Neural progenitor cell (in vitro differentiated cells): ENCODE measurements at regions not wholly inside any gene's neighbourhood (a gene's known extent, or its start where the extent isn't known, plus 50 kb on each side); places are given as distances from the start of the nearest gene placed in this dataset.
"Not testable (repeated sequence)": the region's sequence is repeated elsewhere in the genome, so short reads cannot be mapped to it uniquely, and the experiment has no call there.

ENCODE experiments used
- DNase-seq: peaks from one replicate; pipeline ENCODE4 v3.0.0-alpha.2; 2016; ENCODE audit warnings: low spot score
- H2AFZ ChIP-seq: fragments of 200-600 bp; sonication (generic); replicated peaks from 2 replicates; pipeline ENCODE4 v1.6.1; 2016; ENCODE audit warnings: antibody characterized with exemption
- H3F3A ChIP-seq: fragments of 200-600 bp; sonication (generic); 2 replicates; pipeline ENCODE4 v1.6.1; 2016; ENCODE audit warnings: antibody characterized with exemption, low read depth
- H3K27ac ChIP-seq: fragments of 200-600 bp; sonication (generic); 2 replicates; pipeline ENCODE4 v1.5.1; 2016; ENCODE audit warnings: mild to moderate bottlenecking
- H3K27me3 ChIP-seq: fragments of 200-600 bp; sonication (generic); 2 replicates; pipeline ENCODE4 v1.6.1; 2016; ENCODE audit warnings: mild to moderate bottlenecking, moderate library complexity
- H3K36me3 ChIP-seq: fragments of 200-600 bp; sonication (generic); 2 replicates; pipeline ENCODE4 v1.5.1; 2016
- H3K4me1 ChIP-seq: fragments of 200-600 bp; sonication (generic); 2 replicates; pipeline ENCODE4 v1.6.1; 2016; ENCODE audit warnings: mixed run types
- H3K4me2 ChIP-seq: fragments of 200-600 bp; sonication (generic); 2 replicates; pipeline ENCODE4 v1.6.1; 2016
- H3K4me3 ChIP-seq: fragments of 200-600 bp; sonication (generic); 2 replicates; pipeline ENCODE4 v1.5.1; 2016
- H3K79me2 ChIP-seq: fragments of 200-600 bp; sonication (generic); 2 replicates; pipeline ENCODE4 v1.6.1; 2016; ENCODE audit warnings: low read depth
- H3K9ac ChIP-seq: fragments of 200-600 bp; sonication (generic); 2 replicates; pipeline ENCODE4 v1.6.1; 2016
- H3K9me3 ChIP-seq: fragments of 200-600 bp; sonication (generic); 2 replicates; pipeline ENCODE4 v1.5.1; 2016; ENCODE audit warnings: low read depth
- H4K20me1 ChIP-seq: fragments of 200-600 bp; sonication (generic); 2 replicates; pipeline ENCODE4 v1.6.1; 2016; ENCODE audit warnings: low read depth
- H3K27ac Mint-ChIP-seq: 3 replicates; pipeline ENCODE4 v1.8.0; 2021; ENCODE audit warnings: mixed read lengths
- H3K27me3 Mint-ChIP-seq: 2 replicates; pipeline ENCODE4 v1.8.0; 2022; ENCODE audit warnings: low read depth, mild to moderate bottlenecking, inconsistent platforms, moderate library complexity, mixed read lengths; ENCODE audit not compliant: insufficient read depth
- H3K36me3 Mint-ChIP-seq: 3 replicates; pipeline ENCODE4 v1.8.0; 2021; ENCODE audit warnings: mixed read lengths
- H3K4me1 Mint-ChIP-seq: 3 replicates; pipeline ENCODE4 v1.8.0; 2021; ENCODE audit warnings: mixed read lengths
- H3K4me3 Mint-ChIP-seq: 3 replicates; pipeline ENCODE4 v1.8.0; 2021; ENCODE audit warnings: mild to moderate bottlenecking, moderate library complexity, mixed read lengths
- H3K9me3 Mint-ChIP-seq: 3 replicates; pipeline ENCODE4 v1.8.0; 2020; ENCODE audit warnings: mixed read lengths
- EZH2 ChIP-seq: fragments of 200-600 bp; sonication (generic); IDR thresholded peaks from 2 replicates; pipeline ENCODE4 v1.6.1; 2017; ENCODE audit warnings: antibody characterized with exemption, mild to moderate bottlenecking, moderate library complexity
- EZH2phosphoT487 ChIP-seq: fragments of 200-600 bp; sonication (generic); IDR thresholded peaks from 2 replicates; pipeline ENCODE4 v1.6.1; 2017; ENCODE audit warnings: antibody characterized with exemption
- TF ChIP-seq, protein P1 (sequence below): fragments of 200-600 bp; sonication (generic); IDR thresholded peaks from 2 replicates; pipeline ENCODE4 v1.5.1; 2017; ENCODE audit warnings: antibody characterized with exemption, mild to moderate bottlenecking

DNA sequence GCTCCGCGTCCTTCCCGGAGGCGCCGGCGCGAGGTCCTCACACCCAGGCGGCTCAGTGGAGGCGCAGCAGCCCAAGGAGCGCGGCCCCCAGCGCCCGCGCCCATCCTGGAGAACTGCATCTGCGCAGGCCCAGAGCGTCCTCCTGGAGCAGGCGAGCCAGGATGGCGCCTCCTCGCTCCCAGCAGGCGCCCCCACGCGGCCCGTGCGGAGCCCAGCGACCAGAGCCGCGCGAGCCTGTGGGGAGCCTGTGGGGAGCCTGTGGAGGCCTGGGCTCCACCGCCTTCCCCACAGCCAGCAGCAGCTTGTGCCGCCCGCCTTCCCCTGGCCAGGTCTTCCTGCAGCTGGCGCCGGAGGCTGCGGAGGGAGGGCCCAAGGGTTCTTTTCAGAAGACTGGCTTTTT is 953.9 kb downstream of the TMEM121 start:
- not testable (repeated sequence) for H2AFZ ChIP-seq, H3K27ac ChIP-seq, DNase-seq, H3K79me2 ChIP-seq, H3K27ac Mint-ChIP-seq, H4K20me1 ChIP-seq, H3K9me3 ChIP-seq, H3K36me3 Mint-ChIP-seq, H3K4me3 Mint-ChIP-seq, H3K27me3 ChIP-seq, H3K4me2 ChIP-seq, H3K4me1 Mint-ChIP-seq, H3K36me3 ChIP-seq, H3K27me3 Mint-ChIP-seq, H3K4me3 ChIP-seq, H3F3A ChIP-seq, H3K4me1 ChIP-seq, H3K9ac ChIP-seq, H3K9me3 Mint-ChIP-seq

GRCh38 chr14:106482213-106482612 is 955.8 kb downstream of the TMEM121 start:
- H3K9ac ChIP-seq, H3K36me3 Mint-ChIP-seq, H3K4me3 ChIP-seq, H3K9me3 ChIP-seq, H3K27ac Mint-ChIP-seq, DNase-seq, H3F3A ChIP-seq, H3K4me3 Mint-ChIP-seq, H3K4me2 ChIP-seq, H3K4me1 Mint-ChIP-seq, H3K27me3 Mint-ChIP-seq, H2AFZ ChIP-seq, H3K4me1 ChIP-seq, H3K36me3 ChIP-seq, H3K27ac ChIP-seq, H4K20me1 ChIP-seq, H3K27me3 ChIP-seq, H3K79me2 ChIP-seq, H3K9me3 Mint-ChIP-seq: not testable (repeated sequence)

DNA sequence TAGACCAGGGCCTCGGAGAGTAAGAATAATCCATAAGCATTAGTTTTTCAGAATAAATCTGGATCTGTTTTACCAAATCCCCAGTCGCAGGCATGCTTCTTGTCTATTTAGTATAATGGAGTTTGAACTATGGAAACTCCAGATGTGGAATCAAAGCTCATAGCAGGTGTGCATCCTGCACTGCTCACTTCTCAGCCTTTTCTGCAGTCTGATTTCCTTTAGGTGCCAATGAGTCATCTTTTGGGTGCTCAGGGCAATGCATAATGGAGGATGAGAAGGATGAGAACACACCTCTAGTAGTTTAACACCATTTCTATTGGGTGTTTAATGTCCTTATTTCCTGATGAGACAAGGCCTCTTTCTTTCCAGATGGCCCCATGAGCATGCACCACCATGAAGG is 961.2 kb downstream of the TMEM121 start:
- Mint-ChIP-seq H3K4me1 (no peaks in the 10 kb centered on the region), H3K9me3 (peaks cover 29% of the 10 kb centered on the region), H3K4me3 (no peak overlapping the region), H3K27me3 (no peaks in the 10 kb centered on the region), H3K36me3 (no peaks in the 10 kb centered on the region), H3K27ac (no peak overlapping the region)
- no peak overlapping the region for H3K4me3 ChIP-seq
- no peaks in the 10 kb centered on the region for H3K27me3 ChIP-seq
- no peak overlapping the region for H3K4me2 ChIP-seq
- no peak overlapping the region for H3K27ac ChIP-seq
- no peaks in the 10 kb centered on the region for H3F3A ChIP-seq
- TF ChIP-seq, protein P1, sequence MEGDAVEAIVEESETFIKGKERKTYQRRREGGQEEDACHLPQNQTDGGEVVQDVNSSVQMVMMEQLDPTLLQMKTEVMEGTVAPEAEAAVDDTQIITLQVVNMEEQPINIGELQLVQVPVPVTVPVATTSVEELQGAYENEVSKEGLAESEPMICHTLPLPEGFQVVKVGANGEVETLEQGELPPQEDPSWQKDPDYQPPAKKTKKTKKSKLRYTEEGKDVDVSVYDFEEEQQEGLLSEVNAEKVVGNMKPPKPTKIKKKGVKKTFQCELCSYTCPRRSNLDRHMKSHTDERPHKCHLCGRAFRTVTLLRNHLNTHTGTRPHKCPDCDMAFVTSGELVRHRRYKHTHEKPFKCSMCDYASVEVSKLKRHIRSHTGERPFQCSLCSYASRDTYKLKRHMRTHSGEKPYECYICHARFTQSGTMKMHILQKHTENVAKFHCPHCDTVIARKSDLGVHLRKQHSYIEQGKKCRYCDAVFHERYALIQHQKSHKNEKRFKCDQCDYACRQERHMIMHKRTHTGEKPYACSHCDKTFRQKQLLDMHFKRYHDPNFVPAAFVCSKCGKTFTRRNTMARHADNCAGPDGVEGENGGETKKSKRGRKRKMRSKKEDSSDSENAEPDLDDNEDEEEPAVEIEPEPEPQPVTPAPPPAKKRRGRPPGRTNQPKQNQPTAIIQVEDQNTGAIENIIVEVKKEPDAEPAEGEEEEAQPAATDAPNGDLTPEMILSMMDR: no peak
- no peak for TF ChIP-seq EZH2
- no peak for TF ChIP-seq EZH2phosphoT487
- H3K4me1 ChIP-seq: no peaks in the 10 kb centered on the region
- H3K79me2 ChIP-seq: no peaks in the 10 kb centered on the region
- no peak overlapping the region for H2AFZ ChIP-seq
- DNase-seq: no peak
- no peaks in the 10 kb centered on the region for H4K20me1 ChIP-seq
- H3K9ac ChIP-seq: no peak overlapping the region
- no peaks in the 10 kb centered on the region for H3K36me3 ChIP-seq
- H3K9me3 ChIP-seq: peaks cover 9% of the 10 kb centered on the region

GRCh38 chr14:106488291-106488690 is 961.9 kb downstream of the TMEM121 start:
- H3K27me3 ChIP-seq: no peaks in the 10 kb centered on the region

More at GRCh38 chr14:106488291-106488690, 961.9 kb downstream of the TMEM121 start:
- Histone ChIP-seq H2AFZ (no peak overlapping the region), H3K4me2 (no peak overlapping the region), H4K20me1 (no peaks in the 10 kb centered on the region), H3K9ac (no peak overlapping the region), H3K4me1 (no peaks in the 10 kb centered on the region), H3K9me3 (peaks cover 9% of the 10 kb centered on the region), H3F3A (no peaks in the 10 kb centered on the region), H3K27ac (no peak overlapping the region), H3K4me3 (no peak overlapping the region), H3K36me3 (no peaks in the 10 kb centered on the region), H3K79me2 (no peaks in the 10 kb centered on the region)
- no peaks in the 10 kb centered on the region for H3K27me3 Mint-ChIP-seq
- no peak for DNase-seq
- H3K4me1 Mint-ChIP-seq: no peaks in the 10 kb centered on the region
- no peak overlapping the region for H3K27ac Mint-ChIP-seq
- H3K9me3 Mint-ChIP-seq: peaks cover 32% of the 10 kb centered on the region
- H3K36me3 Mint-ChIP-seq: no peaks in the 10 kb centered on the region
- no peak overlapping the region for H3K4me3 Mint-ChIP-seq
- TF ChIP-seq EZH2phosphoT487 (no peak), EZH2 (no peak)
- TF ChIP-seq, protein P1: no peak
